ENCODE measurements at regions not wholly inside any gene's neighbourhood (a gene's known extent, or its start where the extent isn't known, plus 50 kb on each side); places are given as distances from the start of the nearest gene placed in this dataset.

DNA sequence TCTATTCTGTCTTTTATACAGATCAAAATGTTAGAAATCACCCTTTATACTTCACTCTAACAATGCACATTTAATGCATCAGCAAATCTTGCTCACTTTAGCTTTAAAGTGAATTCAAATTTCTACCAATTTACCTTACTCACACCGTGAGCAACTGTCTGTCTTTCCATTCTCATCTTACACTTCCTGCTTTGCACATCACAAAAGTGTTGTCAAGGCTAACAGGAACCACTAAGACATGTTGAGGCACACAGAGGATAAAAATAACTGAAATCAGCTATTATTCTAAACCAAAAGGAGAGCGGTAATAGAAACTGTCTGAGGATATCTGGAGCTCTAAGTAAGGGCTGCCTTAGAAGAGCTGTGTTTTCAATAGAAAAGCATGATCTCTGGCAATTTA, 519.9 kb downstream of the ZBBX start:
- TF ChIP-seq, protein P1, sequence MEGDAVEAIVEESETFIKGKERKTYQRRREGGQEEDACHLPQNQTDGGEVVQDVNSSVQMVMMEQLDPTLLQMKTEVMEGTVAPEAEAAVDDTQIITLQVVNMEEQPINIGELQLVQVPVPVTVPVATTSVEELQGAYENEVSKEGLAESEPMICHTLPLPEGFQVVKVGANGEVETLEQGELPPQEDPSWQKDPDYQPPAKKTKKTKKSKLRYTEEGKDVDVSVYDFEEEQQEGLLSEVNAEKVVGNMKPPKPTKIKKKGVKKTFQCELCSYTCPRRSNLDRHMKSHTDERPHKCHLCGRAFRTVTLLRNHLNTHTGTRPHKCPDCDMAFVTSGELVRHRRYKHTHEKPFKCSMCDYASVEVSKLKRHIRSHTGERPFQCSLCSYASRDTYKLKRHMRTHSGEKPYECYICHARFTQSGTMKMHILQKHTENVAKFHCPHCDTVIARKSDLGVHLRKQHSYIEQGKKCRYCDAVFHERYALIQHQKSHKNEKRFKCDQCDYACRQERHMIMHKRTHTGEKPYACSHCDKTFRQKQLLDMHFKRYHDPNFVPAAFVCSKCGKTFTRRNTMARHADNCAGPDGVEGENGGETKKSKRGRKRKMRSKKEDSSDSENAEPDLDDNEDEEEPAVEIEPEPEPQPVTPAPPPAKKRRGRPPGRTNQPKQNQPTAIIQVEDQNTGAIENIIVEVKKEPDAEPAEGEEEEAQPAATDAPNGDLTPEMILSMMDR (IDR thresholded peaks at IDR 0.05) = no peak
- TF ChIP-seq POLR2A (IDR thresholded peaks at IDR 0.05; ENCODE audit: low read length) (no peak), HOXA7 (CRISPR knock-in tag; IDR thresholded peaks at IDR 0.05) (no peak)
